ENCODE measurements at regions not wholly inside any gene's neighbourhood (a gene's known extent, or its start where the extent isn't known, plus 50 kb on each side); places are given as distances from the start of the nearest gene placed in this dataset.

DNA sequence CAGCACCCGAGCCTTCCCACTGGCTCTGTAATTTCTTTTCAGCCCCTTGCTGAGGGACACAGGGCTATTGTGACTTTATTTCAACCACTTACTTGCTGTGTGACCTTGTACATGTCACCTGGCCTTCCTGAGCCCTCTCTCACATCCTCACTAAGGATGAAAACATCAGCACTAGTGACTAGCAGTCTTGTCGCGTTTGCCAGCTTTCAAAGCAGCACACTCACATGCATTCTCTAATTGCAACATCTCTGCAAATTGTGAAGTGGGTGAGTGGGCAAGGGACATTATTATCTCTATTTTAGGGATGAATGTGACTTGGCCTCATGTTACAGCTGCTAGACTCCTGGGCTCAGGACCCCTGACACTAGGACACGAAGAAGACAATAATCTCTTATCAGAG, 144.5 kb downstream of the SEC61B start:
- DNase-seq: no peak

DNA sequence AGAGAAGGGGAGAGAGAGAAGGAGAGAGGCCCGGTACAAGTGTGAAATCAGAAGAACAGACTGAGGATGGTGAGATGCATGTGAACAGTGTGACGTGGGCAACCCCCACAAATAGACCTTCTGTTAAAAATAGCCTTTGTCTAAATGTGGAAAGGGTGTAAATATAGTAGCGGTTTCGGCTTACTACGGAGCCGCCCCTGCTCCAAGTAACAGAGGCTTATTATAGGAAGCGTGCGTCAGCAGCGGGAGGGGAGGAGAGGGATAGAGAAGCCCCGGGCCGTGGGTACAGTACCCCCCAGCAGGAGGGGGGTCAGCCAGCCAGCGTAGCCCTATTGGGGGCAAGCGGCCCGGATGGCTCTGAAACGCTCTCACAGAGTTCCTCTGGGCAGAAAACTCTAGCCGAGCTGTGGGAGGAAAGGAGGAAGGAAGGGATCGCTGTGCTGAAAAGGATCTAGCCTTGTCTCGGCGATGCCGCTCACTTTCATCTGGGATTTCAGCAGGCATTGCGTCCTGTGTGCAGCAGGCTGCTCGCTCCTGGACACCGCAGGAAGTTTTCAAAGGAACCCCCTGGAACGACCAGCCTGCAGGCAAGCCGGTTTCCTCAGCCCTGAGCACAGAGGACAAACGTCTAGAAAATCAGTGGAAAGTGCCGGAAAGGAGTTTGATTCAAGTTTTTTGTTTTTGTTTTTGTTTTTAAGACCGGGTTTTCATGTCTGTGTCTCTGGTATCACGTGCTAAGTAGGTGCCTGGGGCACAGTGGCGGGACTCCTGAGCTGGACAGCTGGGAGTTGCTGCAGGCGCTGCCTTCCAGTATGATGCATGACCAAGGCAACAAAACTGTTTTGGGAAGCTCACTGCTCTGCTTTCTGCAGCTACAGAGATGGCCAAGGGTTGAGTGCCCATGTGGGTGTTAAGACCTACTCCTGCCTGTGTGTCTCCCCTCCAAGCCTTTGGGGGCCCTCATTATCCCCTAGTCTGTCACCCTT, 146.6 kb downstream of the SEC61B start:
- DNase-seq: peak; percentile 4

DNA sequence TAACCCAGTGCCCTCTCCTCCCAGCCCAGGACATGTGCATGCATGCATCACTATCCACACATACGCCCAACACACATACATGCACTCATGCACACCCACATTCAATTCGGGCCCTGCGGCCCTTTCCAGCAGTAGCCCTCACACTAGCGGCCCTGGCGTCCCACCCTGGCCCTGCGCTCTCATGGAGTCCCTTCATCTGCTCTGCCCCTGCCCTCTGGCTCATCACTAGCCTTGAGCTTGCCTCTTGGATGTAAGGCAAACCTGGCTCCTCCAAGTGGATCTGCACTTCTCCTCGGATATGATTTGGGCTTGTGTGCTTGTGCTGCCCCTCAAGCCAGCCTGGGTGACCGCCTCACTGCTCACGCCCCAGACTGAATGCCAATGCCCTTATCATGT, 147.2 kb downstream of the SEC61B start:
- no peak for DNase-seq

DNA sequence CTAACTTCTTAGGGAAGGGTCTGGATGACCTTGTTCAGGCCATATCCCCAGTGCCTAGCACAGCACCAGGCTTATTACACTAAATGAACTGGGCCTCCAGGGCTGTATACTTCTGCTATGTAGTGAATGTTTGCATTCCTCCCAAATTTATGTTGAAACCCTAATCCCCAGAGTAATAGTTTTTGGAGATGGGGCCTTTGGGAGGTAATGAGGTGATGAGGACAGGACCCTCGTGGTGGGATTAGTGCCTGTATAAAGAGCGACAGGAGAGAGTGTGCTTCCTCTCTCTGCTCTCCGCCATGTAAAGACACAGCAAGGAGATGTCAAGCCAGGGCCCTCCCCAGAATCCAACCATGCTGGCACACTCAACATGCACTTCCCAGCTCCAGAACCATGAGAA, 148.3 kb downstream of the SEC61B start:
- no peak for DNase-seq

DNA sequence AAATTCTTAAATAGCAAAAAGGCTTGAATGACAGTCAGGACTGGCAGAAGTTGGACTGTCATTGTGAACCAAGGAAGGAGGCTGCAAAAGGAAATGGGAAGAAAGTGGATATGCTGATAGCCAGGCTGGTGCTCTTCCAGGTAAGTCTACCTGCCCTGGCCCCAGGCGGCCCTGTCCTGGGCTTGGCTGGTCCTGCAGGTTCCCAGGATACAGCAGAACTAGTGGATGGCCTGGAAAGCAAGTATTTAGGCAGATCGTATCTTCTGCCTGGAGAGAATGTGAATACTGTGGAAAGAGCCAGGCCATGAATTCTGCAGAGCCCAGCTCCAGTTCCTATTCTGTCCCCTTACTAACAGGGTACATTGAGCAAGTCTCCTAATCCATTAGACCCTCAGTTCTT, 149.3 kb downstream of the SEC61B start:
- no peak for DNase-seq

DNA sequence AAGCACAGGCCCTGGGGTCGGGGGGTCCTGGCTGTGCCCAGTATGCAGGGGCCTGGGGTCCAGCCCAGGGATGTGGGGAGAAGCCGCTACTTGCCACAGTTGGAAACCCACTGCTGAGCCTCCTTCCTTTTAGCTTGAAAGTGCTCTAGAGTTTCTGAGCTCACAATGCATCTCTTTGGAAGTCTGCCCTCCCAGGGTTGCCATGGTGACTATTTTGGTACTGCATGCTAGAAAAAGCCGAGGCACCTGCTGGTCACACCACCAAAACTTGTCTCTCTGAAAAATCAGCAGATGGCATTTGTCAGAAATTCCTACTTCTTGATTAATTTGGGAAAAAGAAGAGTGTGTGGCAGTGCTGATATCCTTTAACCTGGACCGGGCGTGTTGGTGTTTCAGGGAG, 151.8 kb downstream of the SEC61B start:
- no peak for DNase-seq

DNA sequence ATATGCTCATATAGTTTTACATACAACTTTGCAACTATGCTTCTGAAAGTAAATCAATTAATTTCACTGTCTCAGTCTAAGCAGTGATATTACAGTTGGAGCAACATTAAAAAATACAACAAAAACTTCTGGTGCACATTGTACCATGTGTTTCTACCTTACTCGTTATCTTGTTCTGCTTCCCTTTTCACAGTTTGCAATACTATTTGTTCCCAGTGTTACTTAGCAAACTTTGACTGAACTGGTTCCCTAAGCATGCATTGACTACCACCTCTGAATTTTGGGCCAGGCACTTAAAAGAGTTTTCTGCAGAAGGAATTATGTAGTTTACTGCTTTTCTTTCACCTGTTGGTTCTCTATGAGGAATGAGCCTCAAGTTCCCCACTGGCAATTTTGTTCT, 152.7 kb downstream of the SEC61B start:
- no peak for DNase-seq

DNA sequence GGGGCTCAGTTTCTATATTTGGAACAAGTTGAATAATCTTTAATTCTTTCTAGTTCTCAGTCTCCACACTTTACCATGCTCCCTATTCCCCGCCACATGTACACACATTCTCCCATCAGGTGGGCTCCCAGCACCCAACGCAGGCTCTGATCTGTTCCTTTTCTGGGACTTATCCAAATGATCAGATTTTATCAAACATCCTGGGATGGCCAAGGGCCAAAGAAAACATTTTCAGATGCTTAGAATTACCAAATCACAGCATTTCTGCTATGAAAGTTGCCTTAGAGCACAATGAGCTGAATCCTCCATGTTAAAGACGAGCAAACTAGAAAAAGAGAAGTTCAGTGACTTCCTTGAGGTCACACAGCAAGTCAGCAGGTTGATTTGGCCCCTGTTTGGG, 153.4 kb downstream of the SEC61B start:
- no peak for DNase-seq

DNA sequence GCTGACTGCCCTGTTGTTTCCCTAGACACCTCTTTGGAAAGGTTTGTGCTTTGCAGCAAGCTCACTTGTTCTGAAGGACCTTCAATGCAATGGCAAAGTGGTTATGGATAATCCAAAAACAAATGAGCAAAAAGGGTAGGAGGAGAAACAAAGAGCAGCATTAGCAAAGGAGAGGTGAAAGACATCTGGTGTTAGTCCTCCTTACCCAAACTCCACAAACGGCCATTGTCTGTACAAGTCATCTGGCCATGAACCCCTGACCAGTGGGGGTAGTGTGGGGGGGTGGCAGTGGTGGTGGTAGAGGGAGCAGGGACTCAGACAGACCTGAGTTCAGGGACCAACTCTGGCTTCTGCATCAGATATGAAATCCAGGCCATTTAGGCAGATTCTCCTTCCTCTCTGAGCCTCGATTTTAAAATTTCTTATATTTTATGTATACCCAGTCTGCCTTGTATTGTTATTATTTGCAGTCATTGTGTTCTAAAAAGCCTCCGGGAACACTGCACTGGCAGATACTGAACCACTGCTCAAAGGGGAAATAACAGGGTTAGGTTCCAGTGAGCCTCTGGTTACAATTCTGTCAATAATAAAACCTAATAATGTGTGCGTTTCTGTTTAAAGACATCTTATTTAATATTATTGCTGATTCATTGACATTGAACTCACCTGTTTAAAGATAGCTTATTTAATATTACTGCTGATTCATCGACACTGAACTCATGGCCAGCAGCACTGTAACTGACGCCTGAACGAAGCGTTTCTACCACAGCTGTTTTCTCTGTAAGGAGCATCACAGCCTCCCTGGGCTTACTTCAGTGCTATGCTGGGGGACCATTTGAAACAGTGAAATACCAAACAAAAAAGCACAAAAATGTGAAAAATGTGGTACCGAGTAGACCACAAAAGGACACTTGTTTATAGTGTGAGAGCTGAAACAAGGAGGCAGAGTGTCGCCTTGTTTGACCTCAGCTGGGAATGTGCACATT, 156.0 kb downstream of the SEC61B start:
- no peak for DNase-seq

DNA sequence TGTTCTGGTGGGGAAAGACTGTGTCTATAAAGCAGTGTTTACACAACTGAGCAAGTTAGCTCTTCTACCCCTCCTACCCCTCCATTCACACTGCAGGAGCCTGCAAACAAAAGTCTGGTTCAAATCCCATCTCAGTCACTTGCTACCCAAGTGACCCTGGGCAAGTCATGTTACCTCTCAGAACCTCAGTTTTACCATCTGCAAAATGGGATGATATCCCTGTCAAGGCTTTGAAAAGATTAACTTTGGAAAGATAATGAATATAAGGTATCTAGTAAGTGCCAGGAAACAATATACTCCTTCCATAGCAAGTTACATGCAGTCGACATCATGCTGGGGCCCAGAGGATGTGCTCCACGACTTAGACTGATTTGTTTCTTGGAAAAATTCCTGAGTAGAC, 161.5 kb downstream of the SEC61B start:
- no peak for DNase-seq

DNA sequence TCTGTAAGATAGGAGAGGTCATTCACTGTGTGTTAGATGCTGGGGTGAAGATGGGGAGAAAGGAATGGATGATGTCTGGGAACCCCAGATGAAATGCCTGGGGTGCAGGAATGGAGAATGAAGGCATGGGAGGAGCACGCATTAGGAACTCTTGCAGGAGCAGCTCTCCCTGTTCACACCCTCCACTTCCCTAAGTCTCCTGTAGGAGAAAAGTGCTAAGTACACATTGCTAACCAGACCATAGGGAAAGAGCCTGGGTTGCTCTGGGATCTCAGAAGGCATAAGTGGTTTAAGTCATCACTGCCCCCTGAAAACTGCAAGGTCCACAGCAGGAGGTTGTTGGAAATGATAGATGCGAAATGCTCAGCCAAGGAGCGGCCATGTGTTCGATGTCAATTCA, 163.1 kb downstream of the SEC61B start:
- DNase-seq: no peak

DNA sequence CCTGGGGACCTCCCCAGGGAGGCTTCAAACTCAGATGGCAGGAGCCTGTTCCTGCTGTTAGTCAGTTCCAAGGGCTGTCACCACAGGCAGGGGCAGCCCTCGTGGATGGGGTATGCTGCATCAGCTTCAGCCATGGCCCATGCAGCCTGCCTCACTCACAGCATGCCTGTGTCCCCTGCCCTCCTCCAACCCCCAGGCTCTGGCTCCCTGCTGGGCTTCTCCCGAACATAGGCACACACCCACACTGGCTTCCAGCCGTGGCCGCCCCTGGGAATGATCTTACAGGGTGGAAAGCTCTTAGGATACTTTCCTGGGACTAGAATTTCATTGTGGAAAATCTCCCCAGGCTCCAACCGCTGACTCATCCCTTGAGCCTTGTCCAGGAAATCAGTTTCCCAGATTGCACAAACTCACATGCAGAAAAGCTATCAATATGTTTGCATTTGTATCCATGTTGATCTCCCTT, 163.8 kb downstream of the SEC61B start:
- no peak for DNase-seq

DNA sequence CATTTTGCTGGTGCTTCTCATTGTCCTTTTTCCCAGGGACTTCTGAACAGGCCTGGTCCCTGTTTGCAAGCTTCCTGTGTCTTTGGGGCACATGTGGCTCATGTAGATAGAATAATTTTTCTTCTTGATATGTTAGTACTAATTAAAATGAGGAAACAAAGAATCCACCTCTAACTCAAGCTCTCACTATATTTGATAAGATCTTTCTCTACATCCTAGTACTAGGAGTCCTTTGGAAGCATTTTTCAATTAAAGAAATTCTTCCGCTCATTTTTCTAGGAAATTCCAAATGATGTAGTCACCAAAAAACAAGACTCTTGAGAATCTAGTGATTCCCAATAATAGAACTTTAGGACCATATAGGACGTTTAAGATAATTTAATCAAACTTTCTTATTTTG, 165.3 kb downstream of the SEC61B start:
- DNase-seq: no peak

DNA sequence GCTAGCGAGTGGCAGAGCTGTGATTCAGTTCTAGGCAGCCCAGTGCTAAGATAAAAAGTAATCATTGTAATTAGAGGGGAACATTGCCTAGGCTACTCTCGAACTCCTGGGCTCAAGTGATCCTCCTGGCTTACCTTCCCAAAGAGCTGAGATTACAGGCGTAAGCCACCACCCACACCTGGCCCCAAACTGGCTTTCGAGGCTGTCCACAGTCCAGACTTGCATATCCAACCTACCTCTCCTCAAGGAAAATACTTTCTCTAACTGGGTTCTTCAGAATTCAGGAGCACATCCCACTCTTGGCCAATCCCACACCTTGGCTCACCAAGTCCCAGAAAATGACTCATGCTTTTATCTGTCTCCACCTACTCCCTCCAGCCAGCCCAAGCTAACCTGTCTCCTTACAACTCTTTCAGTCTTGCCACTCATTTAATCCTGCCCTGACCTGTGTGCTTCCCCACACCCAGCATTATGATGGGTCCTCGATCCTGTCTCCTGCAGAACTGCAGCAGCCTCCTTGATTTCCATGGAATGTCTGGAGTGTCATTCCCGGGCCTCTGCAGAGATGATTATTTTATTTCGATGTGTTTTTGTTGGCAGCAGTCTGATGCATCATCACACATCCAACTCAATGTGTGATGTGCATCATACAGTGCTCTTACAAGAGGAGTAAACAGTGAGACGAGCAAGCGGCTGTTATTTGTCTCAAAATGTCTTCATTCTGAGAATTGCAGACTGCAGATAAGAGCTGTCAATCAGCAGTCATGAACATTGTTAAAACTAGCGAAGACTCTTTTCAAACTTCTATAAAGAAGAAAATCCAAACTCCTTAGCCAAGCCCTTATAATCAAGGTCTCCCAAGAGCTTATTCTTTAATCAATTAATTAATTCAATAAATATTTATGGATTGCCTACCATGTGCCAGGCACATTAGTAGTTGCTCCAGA, 167.3 kb downstream of the SEC61B start:
- DNase-seq: no peak

DNA sequence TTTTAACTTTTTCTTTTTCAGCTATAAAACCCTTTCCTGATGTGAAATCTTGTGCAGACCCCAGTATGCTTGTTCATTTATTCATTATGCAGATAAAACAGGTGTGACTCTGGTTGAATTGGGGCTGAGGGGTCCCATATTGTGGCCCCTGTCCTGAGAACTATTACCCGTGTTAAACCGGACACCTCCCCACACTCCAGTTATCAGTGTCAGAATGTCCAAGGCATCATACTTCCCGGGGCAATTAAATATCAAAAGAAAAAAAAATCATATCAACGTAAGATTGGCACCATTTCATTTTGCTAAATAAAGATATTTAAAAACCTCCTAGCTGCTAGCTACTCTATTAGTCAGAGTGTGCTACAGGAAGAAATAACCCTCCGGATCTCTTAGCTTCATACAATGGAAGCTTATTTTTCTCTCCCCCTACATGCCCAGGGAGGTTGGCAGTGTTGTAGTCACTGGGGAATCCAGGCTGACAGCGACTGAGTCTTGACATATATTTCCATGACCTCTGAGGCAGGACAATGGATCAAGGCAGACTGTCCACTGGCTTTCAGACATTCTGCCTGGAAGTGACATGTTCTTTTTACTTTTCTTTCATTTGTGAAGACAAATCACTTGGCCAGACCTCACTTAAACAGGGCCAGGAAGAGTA, 170.0 kb downstream of the SEC61B start:
- DNase-seq: no peak

DNA sequence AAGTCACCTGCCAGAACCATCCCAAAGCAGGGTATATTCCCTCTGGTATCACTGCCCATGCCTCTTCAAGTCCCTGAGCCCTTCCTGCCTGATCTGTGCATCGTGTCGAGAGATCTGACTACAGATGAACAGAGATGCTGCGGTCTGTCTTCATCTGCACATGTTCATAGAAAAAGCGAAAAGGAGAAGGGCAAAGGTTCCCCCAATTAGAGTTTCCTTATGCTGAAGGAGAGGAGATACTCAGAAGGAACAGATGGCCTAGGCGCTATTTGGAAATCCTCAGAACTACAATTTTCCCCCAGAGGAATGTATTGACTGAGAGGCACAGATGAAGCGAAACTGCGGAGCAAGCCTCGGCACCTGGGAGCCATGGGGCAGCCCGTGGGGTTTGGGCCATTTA, 170.9 kb downstream of the SEC61B start:
- DNase-seq: no peak

DNA sequence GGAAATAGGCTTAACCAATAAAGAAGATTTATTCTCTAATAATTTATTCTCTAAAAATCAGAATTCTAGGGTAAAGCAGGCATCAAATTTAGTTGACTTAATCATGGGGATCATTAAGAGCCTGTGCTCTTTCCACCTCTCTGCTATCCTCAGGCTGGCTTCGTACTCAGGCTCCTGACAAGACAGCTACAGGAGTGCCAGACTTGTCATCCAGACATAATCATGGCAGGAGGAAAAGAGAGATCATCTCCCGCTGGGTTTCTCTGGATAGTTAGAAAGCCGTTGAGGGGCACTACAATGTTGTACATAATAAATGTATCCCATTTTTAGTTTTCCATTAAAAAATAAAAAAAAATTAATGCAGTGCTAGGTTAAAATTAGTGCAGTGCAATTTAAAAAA, 171.9 kb downstream of the SEC61B start:
- no peak for DNase-seq

DNA sequence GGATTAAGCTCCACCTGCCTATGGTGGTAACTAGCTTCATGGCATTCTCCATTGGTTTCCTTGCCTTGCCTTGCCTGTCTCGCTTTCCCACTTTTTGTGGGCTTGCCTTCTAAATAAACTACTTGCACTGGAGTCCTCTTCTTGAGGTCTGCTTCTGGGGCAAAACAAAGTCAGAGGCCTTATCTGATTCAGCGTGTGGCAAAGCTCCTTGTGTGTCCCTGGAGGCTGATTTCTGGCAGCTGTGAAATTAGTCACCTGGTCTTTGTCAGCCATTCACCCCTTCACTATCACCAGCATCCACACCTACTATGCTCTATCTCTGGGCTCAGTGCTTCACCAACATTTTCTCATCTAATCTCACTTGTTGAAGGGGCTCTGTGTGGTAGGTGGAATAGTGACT, 176.2 kb downstream of the SEC61B start:
- no peak for DNase-seq

DNA sequence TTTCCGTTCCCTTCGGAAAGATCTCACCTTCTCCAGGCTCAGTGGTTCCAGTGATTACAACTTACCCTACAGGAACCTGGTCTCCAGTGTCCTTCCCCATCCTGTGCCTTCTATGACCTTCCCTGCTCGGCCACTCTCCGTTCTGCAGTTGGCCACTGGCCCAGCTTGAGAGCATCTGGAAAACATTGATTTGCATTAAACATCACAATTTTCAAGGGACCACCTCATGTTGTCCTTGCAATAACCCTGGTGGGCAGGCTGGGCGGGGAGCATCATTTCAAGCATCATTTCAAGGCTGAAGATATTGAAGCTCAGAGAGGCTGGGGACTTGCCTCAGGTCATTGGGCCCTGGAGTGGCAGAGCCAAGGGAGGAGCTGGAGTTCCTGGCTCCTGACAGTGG, 177.4 kb downstream of the SEC61B start:
- no peak for DNase-seq

DNA sequence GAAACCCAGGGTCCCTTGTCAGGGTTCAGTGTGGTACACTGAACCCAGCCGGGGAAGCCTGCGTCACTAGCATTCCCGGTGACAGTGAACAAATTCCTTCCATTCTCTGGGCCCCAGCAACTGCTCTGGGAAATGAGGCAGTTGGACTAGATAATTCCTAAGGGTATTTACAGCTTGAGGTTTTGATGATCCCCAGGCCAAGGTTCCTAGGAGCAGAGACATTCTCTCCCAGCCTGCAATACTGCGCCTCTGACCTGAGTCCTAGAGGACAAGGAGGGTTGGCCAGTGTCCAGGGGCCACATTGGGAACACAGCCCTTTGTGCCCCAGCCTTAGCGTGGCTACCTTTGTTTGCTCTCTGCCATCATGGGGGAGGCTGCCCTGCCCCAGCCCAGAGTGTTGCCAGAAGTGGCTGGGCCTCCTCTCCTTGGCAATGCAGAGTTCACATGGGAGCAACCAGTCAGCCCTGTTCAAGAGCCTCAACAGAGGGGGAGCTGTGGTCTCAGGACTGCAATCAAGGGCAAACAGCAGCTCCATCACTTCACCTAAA, 178.2 kb downstream of the SEC61B start:
- DNase-seq: no peak

DNA sequence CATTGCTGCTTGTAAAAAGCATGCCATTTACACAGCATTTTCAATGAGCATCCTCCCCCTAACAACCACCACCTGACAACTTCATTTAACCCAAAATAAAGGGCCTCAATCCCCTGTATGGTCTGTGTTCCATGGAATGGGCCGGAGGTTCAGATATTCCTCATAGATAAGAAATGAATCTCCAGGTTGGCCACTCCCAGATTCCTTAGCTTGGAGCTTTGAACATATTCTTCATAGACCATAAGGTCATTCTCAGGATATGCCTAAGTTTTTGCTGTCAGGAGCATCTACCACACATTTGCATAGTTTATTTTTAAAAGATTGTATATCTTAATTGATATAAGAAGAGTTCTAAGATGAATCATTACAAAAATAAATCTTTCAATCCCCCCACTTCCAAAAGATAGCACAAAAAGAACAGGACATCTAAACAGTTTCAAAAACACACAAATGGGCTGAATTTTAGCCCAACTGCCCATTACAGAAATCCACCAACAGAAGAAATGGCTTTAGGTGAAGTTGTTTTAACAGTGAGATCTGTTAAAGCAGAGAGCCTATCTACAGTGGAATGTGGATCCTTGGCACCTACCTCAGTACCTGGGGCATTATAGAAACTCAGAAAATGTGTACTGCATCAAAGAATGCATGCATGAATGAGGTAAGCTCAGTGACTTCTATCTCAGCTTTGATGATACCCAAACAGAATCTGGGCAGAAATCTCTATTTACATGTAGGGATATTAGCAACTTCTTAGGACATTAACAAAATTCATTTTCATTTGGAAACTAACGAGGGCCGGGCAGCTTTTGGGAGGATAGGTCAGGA, 179.8 kb downstream of the SEC61B start:
- DNase-seq: no peak

All from NCI-H2227 treated with DMSO at 0.1 percent for 48 hours (cell line).